Duodenal mucosa (tissue), 2 donors: ENCODE measurements at regions not wholly inside any gene's neighbourhood (a gene's known extent, or its start where the extent isn't known, plus 50 kb on each side); places are given as distances from the start of the nearest gene placed in this dataset.

Source experiments
- H3K27ac ChIP-seq: one replicate; pipeline ENCODE4 v1.7.0; 2013; ENCODE audit warnings: low read depth, low read length
- H3K27me3 ChIP-seq, 2 donors: one replicate each; pipeline ENCODE4 v1.7.0; 2013; ENCODE audit warnings: low read length in 2 of 2, control low read depth in 1 of 2; ENCODE audit not compliant: insufficient read depth in 2 of 2, control insufficient read depth in 1 of 2
- H3K36me3 ChIP-seq, 2 donors: one replicate each; pipeline ENCODE4 v1.7.0; 2013; ENCODE audit warnings: low read length in 2 of 2, control low read depth in 1 of 2; ENCODE audit not compliant: insufficient read depth in 2 of 2, control insufficient read depth in 1 of 2
- H3K4me1 ChIP-seq, 2 donors: one replicate each; pipeline ENCODE4 v1.7.0; 2013; ENCODE audit warnings: low read length in 2 of 2, control low read depth in 1 of 2; ENCODE audit not compliant: insufficient read depth in 2 of 2, control insufficient read depth in 1 of 2
- H3K4me3 ChIP-seq, 2 donors: one replicate each; pipeline ENCODE4 v1.7.0; 2013; ENCODE audit warnings: low read length in 2 of 2, low read depth in 1 of 2
- H3K9ac ChIP-seq, 2 donors: one replicate each; pipeline ENCODE4 v1.7.0; 2013; ENCODE audit warnings: low read length in 2 of 2, low read depth in 1 of 2
- H3K9me3 ChIP-seq, 2 donors: one replicate each; pipeline ENCODE4 v1.7.0; 2013; ENCODE audit warnings: low read length in 2 of 2, control low read depth in 1 of 2; ENCODE audit not compliant: control insufficient read depth in 1 of 2

DNA sequence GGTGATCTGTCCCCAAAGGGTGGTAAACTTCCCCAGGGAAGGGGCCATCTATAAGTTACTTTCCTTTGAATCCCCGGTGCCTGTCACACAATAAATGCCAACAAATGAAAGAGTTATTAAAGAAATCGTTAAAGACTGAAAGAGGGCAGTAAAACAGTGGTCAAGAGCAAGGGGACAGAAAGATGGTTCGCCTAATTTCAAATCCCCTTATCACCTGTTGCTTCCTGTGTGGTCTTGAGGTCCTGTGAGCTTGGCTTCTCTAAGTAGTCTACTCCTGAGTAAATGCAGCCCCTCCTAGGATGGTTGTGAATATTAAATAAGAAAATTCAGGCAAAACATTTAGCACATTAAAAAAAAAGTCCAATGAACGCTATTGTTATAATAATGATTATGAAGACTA, 225.7 kb upstream of the ADAMTS9 start:
- no peak overlapping the region for H3K4me3 ChIP-seq
- H3K9me3 ChIP-seq = no peaks in the 10 kb centered on the region
- no peak overlapping the region for H3K27ac ChIP-seq
- H3K9ac ChIP-seq = no peak overlapping the region
- H3K4me1 ChIP-seq = peaks cover 3 to 10% of the 10 kb centered on the region in 2 donors
- no peaks in the 10 kb centered on the region for H3K27me3 ChIP-seq
- H3K36me3 ChIP-seq = no peaks in the 10 kb centered on the region

DNA sequence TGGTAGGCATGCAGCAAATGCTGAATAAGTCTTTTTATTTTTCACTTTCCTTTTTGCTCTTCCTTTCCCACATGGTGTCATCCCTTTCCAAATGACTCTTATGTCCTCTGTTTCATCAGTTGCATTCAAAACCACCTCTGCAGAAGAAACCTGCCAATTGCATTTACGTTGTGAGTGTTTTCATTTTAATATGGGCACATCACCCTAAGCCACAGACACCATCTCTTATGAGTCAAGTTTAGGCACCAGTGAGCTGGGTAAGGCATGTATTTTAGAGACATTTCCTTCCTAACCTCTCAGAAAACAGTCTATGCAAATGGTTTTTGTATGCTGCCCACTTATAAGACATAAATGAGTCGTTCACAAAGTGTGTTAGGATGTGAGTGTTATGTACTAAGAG, 223.3 kb upstream of the ADAMTS9 start:
- no peak overlapping the region for H3K9ac ChIP-seq
- H3K4me1 ChIP-seq = peaks cover 11 to 18% of the 10 kb centered on the region in 2 donors
- H3K27me3 ChIP-seq = no peaks in the 10 kb centered on the region
- H3K36me3 ChIP-seq = no peaks in the 10 kb centered on the region
- H3K27ac ChIP-seq = no peak overlapping the region
- H3K9me3 ChIP-seq = no peaks in the 10 kb centered on the region
- no peak overlapping the region for H3K4me3 ChIP-seq

DNA sequence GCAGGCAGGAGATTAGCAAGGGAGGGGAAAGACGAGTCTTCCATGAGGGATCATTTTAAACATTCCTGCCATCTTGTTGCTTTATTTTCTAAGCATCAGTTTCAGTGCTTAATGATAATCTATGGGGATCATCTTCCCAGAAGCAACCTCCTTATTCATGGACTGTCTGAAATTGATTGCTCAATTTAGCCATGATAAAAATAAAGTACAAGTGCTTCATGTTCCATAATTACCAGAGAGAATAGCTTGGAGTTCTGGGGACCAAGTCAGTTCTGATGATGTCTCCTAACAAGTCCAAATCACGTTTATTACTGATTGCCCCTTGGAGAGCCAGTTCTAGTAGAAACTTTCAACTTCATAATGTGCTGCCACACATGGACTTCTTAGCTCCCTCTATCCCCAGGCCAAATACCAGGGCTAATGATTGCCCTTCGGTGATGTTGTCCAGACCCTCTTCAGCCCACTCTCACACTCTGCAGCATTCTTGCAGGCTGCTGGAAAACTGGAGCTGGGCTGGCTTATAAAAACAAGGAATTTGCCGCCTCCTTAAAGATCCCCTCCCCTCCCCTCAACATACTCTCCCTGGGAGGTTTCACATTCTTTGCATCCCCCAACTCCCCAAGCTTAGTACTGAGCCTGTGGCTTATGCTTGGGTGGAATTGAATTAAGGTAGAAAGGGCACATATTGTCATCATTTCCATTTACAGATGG, 222.1 kb upstream of the ADAMTS9 start:
- Histone ChIP-seq H3K4me1 (peaks cover 9 to 11% of the 10 kb centered on the region in 2 donors), H3K27ac (no peak overlapping the region), H3K4me3 (no peak overlapping the region), H3K9ac (no peak overlapping the region), H3K36me3 (no peaks in the 10 kb centered on the region), H3K27me3 (no peaks in the 10 kb centered on the region), H3K9me3 (no peaks in the 10 kb centered on the region)

DNA sequence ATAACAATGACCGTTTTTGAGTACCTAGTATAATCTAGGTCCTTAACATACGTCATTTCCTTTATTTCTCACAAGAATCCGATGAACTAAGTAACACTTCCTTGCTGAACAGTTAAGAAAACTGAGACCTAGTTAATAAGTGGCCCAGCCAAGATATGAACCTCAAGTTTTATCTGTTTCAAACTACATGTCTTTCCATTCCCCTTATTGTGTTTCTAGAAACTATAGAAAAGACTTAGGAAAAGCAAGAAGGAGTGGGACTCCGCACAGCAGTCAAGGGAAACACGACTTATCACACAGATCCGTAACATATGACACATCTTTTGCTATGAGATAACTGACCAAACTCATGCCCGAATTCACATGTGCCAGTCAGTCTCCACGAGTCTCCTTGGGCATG, 221.2 kb upstream of the ADAMTS9 start:
- Histone ChIP-seq H3K27ac (no peak overlapping the region), H3K9me3 (no peaks in the 10 kb centered on the region), H3K9ac (no peak overlapping the region), H3K36me3 (no peaks in the 10 kb centered on the region), H3K27me3 (no peaks in the 10 kb centered on the region), H3K4me3 (no peak overlapping the region), H3K4me1 (peaks cover 9 to 11% of the 10 kb centered on the region in 2 donors)

DNA sequence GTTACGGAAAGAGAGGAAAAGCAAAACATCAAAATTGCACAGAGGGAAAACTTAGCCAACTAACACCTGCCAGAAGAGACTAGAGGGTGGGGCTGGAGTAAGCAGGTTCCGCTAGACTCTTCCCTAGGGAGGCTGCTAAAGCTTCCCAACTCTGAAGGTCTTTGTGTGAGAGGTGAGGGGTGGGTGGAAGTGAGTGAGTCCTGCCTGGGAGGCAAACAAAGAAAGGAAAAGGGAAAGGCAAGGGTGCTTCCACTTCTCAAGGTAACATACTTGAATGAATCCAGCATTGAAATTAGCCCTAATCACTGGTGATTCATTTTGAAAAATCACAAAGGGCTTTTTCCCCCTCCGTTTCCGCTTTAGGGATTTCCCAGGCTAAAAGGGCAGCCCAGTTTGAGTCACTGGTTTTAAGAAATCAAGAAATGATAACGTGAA, 220.5 kb upstream of the ADAMTS9 start:
- no peaks in the 10 kb centered on the region for H3K36me3 ChIP-seq
- H3K4me3 ChIP-seq = no peak overlapping the region
- H3K9me3 ChIP-seq = no peaks in the 10 kb centered on the region
- H3K27ac ChIP-seq = no peak overlapping the region
- H3K27me3 ChIP-seq = no peaks in the 10 kb centered on the region
- H3K9ac ChIP-seq = no peak overlapping the region
- H3K4me1 ChIP-seq = peaks cover 9 to 11% of the 10 kb centered on the region in 2 donors

DNA sequence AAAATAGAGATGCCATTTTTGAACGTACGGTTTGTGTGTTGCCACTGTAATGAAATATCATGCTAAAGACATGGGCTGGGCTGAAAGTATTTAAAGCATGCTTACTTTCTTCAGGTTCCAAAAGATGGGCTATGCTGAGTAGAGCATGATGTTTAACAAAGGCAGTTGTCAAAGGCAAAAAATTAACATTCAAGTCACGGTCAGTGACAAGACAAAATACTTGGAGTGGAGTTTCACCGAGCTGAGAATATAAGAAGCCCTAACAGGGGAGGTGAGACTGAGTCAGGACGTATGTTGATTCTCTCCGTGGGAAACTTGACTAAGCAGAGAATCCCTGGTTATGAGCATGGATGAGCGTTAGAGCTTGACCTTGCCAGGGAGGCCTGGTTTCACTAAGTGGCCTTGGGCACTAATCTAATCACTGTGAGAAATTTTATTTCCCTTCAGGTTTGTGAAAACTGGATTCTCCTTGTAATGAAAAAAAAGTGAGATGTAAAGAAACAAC, 218.2 kb upstream of the ADAMTS9 start:
- H3K27me3 ChIP-seq = no peaks in the 10 kb centered on the region
- H3K4me3 ChIP-seq = no peak overlapping the region
- peaks cover 11 to 14% of the 10 kb centered on the region in 2 donors for H3K4me1 ChIP-seq
- no peak overlapping the region for H3K9ac ChIP-seq
- no peaks in the 10 kb centered on the region for H3K36me3 ChIP-seq
- no peaks in the 10 kb centered on the region for H3K9me3 ChIP-seq
- H3K27ac ChIP-seq = no peak overlapping the region

DNA sequence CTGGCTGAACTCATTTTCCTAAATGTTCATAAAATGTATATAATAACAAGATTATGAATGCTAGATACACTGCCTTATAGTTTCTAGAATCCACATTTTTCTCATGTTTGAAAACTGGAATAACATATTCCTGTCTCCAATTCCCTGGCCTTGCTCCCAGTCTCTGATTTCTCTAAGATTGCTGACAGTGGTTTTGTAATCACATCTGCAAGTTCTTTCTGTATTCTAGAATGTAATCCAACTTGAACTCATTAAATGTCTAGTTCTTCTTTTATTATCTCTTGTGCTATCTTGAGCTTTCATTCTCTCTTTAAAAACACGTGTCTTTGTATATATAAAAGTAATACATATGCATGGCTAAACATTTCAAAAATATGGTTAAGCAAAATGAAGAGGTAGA, 215.2 kb upstream of the ADAMTS9 start:
- Histone ChIP-seq H3K9me3 (no peaks in the 10 kb centered on the region), H3K4me1 (peaks cover 2 to 10% of the 10 kb centered on the region in 2 donors), H3K27me3 (no peaks in the 10 kb centered on the region), H3K27ac (no peak overlapping the region), H3K9ac (no peak overlapping the region), H3K36me3 (no peaks in the 10 kb centered on the region), H3K4me3 (no peak overlapping the region)

DNA sequence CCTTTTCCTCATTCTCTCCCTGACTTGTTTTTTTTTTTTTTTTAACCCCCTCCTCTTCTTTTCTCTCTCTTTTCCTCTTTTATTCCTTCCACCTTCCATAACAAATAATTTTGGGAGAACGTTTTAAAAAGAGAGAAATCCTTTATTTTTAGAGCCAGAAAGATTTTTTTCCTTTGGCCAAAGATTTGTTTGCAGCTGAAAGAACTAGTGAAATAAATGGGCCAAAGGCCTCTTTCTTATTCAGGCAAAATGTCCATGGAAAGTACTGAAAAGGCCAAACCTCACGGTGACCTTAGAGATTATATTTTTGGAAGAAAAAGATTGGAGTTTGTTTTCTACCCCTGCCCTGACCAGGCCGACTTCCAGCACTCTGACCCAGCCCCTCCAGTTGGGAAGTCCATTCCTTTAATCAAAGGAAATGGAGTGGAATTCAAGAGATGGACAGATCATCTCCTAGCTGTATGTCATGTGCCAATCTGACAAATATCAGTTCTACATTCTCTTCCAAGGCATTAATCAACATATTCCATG, 214.3 kb upstream of the ADAMTS9 start:
- H3K27me3 ChIP-seq = no peaks in the 10 kb centered on the region
- H3K9me3 ChIP-seq = no peaks in the 10 kb centered on the region
- peaks cover 0 to 5% of the 10 kb centered on the region in 2 donors for H3K4me1 ChIP-seq
- H3K27ac ChIP-seq = no peak overlapping the region
- no peaks in the 10 kb centered on the region for H3K36me3 ChIP-seq
- H3K9ac ChIP-seq = no peak overlapping the region
- no peak overlapping the region for H3K4me3 ChIP-seq

DNA sequence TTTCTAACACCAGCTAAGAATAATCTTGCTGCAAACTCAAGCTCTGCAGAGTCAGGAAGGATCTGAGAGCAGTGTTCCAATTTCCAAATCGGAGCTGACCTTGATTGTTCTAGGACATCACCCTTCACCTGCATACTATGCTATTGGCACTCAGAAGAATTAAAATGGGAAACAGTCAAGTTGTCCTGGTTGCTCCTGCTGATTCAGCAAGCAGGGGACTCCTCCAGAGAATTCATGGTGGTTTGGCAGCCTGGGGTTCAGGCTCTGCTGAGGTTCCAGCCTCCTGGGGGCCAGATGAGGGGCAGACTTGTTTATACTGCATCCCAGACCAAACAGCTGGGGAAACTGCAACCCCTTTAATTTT, 213.7 kb upstream of the ADAMTS9 start:
- Histone ChIP-seq H3K4me1 (peaks cover 0 to 5% of the 10 kb centered on the region in 2 donors), H3K27me3 (no peaks in the 10 kb centered on the region), H3K4me3 (no peak overlapping the region), H3K27ac (no peak overlapping the region), H3K9me3 (no peaks in the 10 kb centered on the region), H3K36me3 (no peaks in the 10 kb centered on the region), H3K9ac (no peak overlapping the region)

DNA sequence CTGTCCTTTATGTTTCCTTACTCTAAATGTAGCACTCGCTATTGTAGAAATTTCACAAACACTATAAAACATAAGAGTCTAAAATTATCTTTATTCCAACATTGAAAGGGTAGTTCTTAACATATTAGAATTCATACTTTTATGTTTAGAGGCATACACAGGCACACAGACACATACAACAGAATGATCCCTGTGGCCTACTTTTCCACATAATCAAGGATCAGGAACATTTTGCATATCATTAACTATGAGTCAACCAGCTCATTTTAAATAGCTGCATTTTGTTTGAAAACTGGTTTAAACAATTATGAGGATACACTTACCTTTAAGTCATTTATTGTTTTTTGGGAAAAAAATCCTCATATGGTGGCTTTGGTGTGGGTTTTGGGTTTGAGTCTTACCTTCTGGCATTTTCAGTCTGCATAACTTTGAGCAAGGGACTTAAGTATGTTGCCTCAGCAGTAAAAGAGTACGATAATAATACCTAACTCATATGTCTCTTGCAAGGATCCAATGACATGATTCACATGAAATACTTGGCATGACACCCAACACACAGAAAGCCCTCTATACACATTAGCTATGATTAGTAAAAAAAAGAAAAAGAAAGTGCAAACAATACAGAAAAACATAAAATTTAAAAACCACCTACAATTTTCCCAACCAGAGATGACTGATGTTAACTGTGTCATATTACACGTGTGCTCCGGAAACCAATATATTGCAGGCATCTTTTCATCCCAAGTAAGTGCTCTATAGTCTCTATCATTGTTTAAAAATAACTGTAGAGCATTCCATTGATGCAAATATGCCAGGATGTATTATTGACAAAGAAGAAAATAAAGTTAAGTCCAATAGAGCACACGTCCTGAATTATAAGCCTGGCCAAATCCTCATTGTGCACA, 213.1 kb upstream of the ADAMTS9 start:
- Histone ChIP-seq H3K27ac (no peak overlapping the region), H3K9ac (no peak overlapping the region), H3K27me3 (no peaks in the 10 kb centered on the region), H3K36me3 (no peaks in the 10 kb centered on the region), H3K4me3 (no peak overlapping the region), H3K4me1 (peaks cover 0 to 5% of the 10 kb centered on the region in 2 donors), H3K9me3 (no peaks in the 10 kb centered on the region)
